ENCODE measurements at regions not wholly inside any gene's neighbourhood (a gene's known extent, or its start where the extent isn't known, plus 50 kb on each side); places are given as distances from the start of the nearest gene placed in this dataset.

DNA sequence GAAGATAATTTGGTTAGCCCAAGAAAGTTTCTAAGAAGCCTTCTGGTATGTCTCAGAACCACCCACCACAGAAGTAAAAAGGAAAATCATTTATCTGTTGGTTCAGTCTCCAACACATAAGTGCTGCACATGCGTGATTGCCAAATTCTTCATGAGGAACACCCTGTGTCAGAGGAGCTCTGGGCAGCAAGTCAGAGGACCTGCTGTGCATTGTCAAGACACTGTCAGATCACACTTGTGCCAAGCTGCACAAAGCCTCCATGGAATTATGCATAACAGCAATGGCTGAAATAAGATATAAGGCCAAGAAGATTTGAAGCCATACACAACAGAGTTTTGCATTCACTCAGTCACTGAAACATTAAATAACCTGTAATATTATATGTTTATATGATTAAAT, 1304.7 kb upstream of the FLRT2 start:
- ChIA-PET POLR2A (no interaction called here), CTCF (no interaction called here)
- DNase-seq (ENCODE audit: low spot score) (no peak), ATAC-seq (no peak)
- TF ChIP-seq, protein P1, sequence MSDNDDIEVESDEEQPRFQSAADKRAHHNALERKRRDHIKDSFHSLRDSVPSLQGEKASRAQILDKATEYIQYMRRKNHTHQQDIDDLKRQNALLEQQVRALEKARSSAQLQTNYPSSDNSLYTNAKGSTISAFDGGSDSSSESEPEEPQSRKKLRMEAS (CRISPR knock-in tag; IDR thresholded peaks at IDR 0.05): no peak
- no peak for TF ChIP-seq ZNF263 (CRISPR knock-in tag; IDR thresholded peaks at IDR 0.05; ENCODE audit: low read depth)
- no peak for TF ChIP-seq TEAD1 (CRISPR knock-in tag; IDR thresholded peaks at IDR 0.05)
- no peak for TF ChIP-seq TEAD4 (CRISPR knock-in tag; IDR thresholded peaks at IDR 0.05)
- TF ChIP-seq, protein P2, sequence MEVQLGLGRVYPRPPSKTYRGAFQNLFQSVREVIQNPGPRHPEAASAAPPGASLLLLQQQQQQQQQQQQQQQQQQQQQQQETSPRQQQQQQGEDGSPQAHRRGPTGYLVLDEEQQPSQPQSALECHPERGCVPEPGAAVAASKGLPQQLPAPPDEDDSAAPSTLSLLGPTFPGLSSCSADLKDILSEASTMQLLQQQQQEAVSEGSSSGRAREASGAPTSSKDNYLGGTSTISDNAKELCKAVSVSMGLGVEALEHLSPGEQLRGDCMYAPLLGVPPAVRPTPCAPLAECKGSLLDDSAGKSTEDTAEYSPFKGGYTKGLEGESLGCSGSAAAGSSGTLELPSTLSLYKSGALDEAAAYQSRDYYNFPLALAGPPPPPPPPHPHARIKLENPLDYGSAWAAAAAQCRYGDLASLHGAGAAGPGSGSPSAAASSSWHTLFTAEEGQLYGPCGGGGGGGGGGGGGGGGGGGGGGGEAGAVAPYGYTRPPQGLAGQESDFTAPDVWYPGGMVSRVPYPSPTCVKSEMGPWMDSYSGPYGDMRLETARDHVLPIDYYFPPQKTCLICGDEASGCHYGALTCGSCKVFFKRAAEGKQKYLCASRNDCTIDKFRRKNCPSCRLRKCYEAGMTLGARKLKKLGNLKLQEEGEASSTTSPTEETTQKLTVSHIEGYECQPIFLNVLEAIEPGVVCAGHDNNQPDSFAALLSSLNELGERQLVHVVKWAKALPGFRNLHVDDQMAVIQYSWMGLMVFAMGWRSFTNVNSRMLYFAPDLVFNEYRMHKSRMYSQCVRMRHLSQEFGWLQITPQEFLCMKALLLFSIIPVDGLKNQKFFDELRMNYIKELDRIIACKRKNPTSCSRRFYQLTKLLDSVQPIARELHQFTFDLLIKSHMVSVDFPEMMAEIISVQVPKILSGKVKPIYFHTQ (CRISPR knock-in tag; IDR thresholded peaks at IDR 0.05): no peak
- TF ChIP-seq, protein P3, sequence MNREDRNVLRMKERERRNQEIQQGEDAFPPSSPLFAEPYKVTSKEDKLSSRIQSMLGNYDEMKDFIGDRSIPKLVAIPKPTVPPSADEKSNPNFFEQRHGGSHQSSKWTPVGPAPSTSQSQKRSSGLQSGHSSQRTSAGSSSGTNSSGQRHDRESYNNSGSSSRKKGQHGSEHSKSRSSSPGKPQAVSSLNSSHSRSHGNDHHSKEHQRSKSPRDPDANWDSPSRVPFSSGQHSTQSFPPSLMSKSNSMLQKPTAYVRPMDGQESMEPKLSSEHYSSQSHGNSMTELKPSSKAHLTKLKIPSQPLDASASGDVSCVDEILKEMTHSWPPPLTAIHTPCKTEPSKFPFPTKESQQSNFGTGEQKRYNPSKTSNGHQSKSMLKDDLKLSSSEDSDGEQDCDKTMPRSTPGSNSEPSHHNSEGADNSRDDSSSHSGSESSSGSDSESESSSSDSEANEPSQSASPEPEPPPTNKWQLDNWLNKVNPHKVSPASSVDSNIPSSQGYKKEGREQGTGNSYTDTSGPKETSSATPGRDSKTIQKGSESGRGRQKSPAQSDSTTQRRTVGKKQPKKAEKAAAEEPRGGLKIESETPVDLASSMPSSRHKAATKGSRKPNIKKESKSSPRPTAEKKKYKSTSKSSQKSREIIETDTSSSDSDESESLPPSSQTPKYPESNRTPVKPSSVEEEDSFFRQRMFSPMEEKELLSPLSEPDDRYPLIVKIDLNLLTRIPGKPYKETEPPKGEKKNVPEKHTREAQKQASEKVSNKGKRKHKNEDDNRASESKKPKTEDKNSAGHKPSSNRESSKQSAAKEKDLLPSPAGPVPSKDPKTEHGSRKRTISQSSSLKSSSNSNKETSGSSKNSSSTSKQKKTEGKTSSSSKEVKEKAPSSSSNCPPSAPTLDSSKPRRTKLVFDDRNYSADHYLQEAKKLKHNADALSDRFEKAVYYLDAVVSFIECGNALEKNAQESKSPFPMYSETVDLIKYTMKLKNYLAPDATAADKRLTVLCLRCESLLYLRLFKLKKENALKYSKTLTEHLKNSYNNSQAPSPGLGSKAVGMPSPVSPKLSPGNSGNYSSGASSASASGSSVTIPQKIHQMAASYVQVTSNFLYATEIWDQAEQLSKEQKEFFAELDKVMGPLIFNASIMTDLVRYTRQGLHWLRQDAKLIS (CRISPR knock-in tag; IDR thresholded peaks at IDR 0.05; ENCODE audit: borderline replicate concordance): no peak
- TF ChIP-seq, protein P4, sequence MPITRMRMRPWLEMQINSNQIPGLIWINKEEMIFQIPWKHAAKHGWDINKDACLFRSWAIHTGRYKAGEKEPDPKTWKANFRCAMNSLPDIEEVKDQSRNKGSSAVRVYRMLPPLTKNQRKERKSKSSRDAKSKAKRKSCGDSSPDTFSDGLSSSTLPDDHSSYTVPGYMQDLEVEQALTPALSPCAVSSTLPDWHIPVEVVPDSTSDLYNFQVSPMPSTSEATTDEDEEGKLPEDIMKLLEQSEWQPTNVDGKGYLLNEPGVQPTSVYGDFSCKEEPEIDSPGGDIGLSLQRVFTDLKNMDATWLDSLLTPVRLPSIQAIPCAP (CRISPR knock-in tag; IDR thresholded peaks at IDR 0.05): no peak
- Mint-ChIP-seq H3K9me3 (peaks cover 11% of the 10 kb centered on the region), H3K36me3 (no peaks in the 10 kb centered on the region), H3K4me1 (peaks cover 6% of the 10 kb centered on the region), H3K4me3 (no peak overlapping the region), H3K27me3 (ENCODE audit: low read depth) (no peaks in the 10 kb centered on the region), H3K27ac (no peak overlapping the region)

DNA sequence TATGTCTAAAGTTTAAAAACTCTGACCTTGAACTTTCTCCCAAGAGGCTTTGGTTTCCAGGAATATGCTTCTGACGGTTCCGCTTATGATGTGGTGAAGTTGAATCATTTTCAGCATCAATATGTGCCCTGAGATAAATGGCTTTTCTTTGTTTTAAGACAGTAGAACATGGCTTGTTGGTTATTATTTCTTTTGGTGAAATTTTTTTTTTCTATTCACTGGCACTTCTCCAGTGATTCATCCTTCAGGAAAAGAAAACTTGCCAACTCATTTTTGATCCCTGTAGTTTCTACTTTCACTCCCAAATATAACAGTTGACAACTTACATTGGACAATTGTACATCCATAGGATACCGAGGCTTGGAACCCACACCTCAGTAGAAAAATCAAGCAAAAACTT, 1301.2 kb upstream of the FLRT2 start:
- TF ChIP-seq NFATC4 (CRISPR knock-in tag; IDR thresholded peaks at IDR 0.05): no peak
- TF ChIP-seq RORB (CRISPR knock-in tag; IDR thresholded peaks at IDR 0.05): no peak

DNA sequence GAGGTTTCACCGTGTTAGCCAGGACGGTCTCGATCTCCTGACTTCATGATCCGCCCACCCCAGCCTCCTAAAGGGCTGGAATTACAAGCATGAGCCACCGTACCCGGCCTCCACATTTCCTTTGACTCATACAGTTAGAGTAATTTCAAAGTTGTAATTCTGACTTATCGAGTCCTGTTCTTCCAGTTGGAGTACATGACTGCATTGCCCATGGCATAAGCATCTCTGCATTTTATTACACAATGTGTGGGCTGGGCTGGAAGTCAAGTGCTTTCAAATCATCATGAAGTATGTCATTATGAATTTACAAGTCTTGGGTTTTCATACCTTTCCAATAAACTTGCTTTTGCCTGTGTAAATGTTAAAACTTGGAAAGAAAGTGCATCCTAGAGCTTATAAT, 1295.7 kb upstream of the FLRT2 start:
- ATAC-seq (no peak), DNase-seq (ENCODE audit: low spot score) (no peak)
- no peak overlapping the region for H3K4me3 Mint-ChIP-seq
- H3K4me1 Mint-ChIP-seq: peaks cover 11% of the 10 kb centered on the region
- no peak overlapping the region for H3K27ac Mint-ChIP-seq
- no peaks in the 10 kb centered on the region for H3K27me3 Mint-ChIP-seq (ENCODE audit: low read depth)
- TF ChIP-seq FOXP1 (CRISPR knock-in tag; IDR thresholded peaks at IDR 0.05; ENCODE audit: borderline replicate concordance): no peak
- no peak for TF ChIP-seq GABPB1 (CRISPR knock-in tag; IDR thresholded peaks at IDR 0.05)
- TF ChIP-seq, protein P5, sequence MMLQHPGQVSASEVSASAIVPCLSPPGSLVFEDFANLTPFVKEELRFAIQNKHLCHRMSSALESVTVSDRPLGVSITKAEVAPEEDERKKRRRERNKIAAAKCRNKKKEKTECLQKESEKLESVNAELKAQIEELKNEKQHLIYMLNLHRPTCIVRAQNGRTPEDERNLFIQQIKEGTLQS (CRISPR knock-in tag; conservative IDR thresholded peaks at IDR 0.05): no peak
- TF ChIP-seq, protein P6, sequence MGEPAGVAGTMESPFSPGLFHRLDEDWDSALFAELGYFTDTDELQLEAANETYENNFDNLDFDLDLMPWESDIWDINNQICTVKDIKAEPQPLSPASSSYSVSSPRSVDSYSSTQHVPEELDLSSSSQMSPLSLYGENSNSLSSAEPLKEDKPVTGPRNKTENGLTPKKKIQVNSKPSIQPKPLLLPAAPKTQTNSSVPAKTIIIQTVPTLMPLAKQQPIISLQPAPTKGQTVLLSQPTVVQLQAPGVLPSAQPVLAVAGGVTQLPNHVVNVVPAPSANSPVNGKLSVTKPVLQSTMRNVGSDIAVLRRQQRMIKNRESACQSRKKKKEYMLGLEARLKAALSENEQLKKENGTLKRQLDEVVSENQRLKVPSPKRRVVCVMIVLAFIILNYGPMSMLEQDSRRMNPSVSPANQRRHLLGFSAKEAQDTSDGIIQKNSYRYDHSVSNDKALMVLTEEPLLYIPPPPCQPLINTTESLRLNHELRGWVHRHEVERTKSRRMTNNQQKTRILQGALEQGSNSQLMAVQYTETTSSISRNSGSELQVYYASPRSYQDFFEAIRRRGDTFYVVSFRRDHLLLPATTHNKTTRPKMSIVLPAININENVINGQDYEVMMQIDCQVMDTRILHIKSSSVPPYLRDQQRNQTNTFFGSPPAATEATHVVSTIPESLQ (CRISPR knock-in tag; IDR thresholded peaks at IDR 0.05): no peak
- TF ChIP-seq, protein P7, sequence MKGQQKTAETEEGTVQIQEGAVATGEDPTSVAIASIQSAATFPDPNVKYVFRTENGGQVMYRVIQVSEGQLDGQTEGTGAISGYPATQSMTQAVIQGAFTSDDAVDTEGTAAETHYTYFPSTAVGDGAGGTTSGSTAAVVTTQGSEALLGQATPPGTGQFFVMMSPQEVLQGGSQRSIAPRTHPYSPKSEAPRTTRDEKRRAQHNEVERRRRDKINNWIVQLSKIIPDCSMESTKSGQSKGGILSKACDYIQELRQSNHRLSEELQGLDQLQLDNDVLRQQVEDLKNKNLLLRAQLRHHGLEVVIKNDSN (CRISPR knock-in tag; IDR thresholded peaks at IDR 0.05): no peak
- TF ChIP-seq, protein P8, sequence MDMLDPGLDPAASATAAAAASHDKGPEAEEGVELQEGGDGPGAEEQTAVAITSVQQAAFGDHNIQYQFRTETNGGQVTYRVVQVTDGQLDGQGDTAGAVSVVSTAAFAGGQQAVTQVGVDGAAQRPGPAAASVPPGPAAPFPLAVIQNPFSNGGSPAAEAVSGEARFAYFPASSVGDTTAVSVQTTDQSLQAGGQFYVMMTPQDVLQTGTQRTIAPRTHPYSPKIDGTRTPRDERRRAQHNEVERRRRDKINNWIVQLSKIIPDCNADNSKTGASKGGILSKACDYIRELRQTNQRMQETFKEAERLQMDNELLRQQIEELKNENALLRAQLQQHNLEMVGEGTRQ (CRISPR knock-in tag; IDR thresholded peaks at IDR 0.05): no peak
- no peaks in the 10 kb centered on the region for H3K36me3 Mint-ChIP-seq
- ChIA-PET POLR2A (no interaction called here), CTCF (no interaction called here)
- H3K9me3 Mint-ChIP-seq: no peaks in the 10 kb centered on the region

More for the DNA sequence above, 1301.2 kb upstream of the FLRT2 start:
- Mint-ChIP-seq H3K4me3 (no peak overlapping the region), H3K9me3 (no peaks in the 10 kb centered on the region), H3K4me1 (peaks cover 6% of the 10 kb centered on the region), H3K27ac (no peak overlapping the region), H3K36me3 (no peaks in the 10 kb centered on the region), H3K27me3 (ENCODE audit: low read depth) (no peaks in the 10 kb centered on the region)
- ATAC-seq: no peak
- CTCF ChIA-PET: no interaction called here
- POLR2A ChIA-PET: no interaction called here
- DNase-seq (ENCODE audit: low spot score): no peak

Data from WTC11 (cell line).